CD4-positive, alpha-beta T cell treated with Interleukin-17A for 1 hour (primary cell): ENCODE measurements at regions not wholly inside any gene's neighbourhood (a gene's known extent, or its start where the extent isn't known, plus 50 kb on each side); places are given as distances from the start of the nearest gene placed in this dataset.

Source experiments
- DNase-seq: peaks from one replicate; pipeline ENCODE4 v3.0.0-alpha.2; 2020

DNA sequence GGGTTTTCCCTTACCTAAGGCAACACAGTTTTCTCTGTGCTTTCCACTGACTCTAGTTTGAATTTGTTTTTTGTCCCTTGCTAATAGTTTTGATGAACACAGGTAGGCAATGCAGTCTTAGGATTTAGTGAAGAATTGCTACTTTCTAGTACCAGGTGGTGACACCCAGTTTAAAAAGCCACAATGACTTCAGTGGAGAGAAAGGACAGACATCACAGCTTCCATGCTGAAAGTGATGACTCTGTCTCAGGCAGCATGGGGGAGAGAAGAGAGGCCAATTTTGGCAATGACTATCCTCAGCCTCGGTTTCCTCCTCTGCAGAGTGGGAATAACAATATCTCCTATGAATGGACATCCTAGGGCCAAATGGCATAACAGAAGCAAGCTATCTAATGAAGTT lies 118.8 kb downstream of the AXIN2 start:
- no peak for DNase-seq

DNA sequence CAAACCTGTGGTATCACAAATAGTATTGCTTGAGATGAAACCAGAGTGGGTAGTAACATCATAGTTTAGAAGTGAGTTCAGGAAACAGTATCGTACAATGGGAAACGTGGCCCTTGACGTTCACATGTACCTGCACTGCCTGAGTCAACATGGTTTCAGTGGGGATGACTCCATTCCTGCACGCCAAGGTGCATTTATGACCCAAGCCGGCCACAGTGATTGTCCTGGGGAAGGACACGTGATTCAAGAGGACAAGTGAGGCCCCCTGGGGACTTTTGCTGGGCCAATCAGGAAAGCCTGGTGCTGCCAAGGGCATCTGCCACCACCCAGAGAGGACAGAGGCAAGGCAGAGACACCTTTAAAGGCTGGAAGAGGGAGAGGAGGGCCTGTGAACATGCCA lies 119.2 kb downstream of the AXIN2 start:
- DNase-seq, result no peak

DNA sequence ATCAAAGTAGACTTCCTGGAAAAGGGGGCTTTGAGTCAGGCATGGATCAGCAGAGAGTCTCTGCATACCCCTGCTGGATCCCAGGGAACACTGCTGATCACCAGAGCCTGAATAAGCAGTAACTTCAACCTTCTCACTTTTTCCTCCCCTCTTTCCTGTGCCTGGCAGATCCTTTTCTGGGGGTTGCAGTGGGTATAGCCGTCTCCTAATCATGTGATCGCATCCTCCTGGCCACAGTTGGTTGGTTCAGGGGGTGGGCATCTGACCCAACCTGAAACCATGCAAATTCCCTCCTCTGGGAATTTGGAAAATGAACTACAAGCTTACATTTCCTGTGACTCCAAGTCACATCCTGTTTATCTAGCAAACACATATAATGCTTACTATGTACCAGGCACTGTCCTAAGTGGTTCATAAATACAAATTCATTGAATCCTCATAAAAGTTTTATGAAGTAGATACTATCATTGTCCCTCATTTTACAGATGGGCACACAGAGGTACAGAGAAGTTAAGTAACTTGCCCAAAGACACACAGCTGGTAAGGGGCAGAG lies 120.3 kb downstream of the AXIN2 start:
- DNase-seq, result no peak

DNA sequence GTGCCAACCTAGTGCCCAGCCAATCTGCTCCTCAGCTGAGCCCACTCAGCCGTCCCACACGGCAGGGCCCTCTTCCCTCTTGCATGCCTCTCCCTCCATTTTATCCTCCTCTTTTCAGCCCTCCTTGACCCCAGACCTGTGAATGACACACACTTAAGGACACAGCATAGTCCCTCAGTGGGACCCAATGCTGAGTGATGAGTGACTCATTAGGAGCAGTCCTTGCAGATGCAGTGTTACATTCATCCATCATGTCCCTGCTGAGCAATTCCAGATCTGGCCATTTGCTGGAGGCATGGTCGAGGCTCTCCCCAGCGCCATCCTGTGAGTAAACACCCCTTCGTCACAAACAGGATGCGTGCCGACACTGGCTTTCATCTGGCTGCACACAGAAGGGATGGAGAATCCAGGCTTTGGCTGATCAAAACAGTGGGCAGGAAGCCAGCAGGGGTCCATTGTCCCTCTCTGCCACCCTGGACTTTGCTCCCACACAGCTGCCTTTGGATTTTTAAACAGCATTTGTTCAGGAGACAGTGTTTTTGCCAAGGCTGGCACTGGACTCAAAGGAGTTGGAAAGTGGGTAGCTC lies 122.6 kb downstream of the AXIN2 start:
- no peak for DNase-seq

DNA sequence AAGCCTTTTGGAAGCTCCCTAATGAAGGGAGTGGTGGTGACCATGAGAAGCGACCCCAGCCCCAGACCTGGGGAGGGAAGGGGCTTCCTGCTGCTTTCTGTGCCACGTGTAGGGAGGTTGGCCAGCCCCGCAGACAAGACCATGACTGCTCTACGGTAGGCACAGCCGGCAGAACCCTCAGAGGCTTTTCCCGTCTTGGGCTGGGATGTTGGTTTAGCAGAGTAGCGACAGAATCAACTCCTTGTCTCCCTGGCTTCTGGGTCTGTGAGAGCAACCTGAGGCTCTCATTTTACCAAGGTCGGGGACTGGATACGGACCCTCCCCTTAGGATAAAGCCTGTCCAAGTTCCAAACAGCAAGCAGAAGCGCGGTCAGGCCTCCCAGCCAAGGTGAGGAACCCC lies 123.3 kb downstream of the AXIN2 start:
- DNase-seq, result no peak

DNA sequence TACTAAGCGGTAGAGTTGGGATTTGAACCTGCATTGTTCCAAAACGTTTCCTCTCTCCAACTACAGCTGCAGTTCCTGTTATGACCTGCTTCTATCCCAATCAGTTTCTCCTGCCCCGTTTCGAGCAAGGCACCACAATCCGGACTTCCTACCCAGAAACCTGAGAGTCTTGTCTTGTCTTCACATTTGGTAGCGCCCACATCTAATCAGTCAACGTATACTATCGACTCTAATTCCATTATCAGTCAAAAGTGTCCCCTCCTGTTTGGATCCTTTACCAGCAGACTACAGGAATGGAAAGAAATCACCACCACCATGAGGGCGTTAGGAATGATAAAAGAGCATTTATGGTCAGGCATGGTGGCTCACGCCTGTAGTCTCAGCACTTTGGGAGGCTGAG lies 124.6 kb downstream of the AXIN2 start:
- DNase-seq, result no peak

DNA sequence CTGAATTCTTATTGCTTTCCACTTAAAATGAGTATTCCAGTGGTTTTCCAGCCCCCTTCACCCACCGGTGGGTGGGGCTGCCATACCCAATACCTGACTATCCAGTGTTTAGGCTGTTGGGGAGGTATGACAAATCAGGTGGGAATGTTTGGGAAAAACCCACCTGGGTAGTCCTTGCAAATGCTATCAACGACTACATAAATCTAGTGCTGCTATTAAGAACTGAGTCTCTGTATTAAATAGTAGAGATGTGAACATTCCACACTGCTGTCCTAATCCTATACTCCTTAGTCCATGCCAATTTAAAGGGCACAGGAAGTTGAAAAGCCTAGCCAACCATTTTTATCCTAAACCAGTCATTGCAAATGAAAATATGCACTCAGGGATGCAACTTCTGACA lies 126.6 kb downstream of the AXIN2 start:
- DNase-seq, result no peak

DNA sequence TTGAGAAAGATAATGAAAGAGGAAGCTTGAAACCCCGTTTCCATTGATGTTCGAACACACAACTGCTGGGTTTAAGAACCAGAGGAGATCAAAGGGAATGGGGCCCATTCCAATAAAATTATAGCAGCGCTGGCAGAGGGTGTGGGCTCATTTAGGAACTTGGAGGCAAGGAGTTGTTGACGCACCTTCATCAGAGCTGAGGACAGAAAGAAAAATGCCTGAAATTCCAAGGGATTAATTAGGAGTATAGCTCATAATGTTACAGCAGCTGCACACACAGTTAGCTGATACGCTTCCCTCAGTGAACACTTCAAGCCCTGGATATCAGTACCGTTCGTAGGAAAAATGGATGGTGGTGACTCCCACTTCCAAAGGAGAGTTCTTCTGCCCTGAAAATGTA lies 127.2 kb downstream of the AXIN2 start:
- DNase-seq, result no peak

DNA sequence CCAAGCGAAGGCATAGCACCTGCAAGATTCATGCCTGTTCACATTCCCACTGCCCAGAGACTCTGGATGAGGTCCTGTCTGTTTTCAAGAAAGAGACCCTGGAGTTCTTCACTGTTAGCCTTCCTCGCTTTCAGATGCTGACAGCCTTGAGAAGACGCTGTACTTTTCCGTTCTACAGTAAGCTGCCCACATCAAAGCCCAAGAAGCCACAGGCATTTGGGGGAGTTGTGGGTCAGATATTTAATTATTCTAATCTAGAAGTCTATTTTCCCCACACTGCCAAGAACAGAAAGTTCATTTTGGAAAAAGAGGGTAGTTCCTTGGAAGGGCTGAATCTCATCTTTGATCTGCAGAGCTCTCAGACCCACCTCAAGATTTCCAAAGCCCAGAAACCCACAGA lies 127.9 kb downstream of the AXIN2 start:
- no peak for DNase-seq

DNA sequence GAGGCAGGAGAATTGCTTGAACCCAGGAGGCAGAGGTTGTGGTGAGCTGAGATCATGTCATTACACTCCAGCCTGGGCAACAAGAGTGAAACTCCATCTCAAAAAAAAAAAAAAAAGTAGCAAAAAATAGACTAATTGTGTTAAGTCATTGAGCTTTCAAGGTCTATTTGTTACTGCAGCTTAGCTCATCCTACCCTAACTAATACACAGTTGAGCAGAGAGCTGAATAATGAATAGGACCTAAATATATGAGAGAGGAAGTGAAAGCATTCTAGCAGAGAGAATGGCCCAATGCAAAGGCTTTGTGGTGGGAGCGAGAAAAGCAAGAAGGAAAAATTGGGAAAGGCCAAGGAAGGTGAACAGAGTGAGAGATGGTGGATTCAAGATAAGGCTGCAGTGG lies 128.3 kb downstream of the AXIN2 start:
- no peak for DNase-seq

DNA sequence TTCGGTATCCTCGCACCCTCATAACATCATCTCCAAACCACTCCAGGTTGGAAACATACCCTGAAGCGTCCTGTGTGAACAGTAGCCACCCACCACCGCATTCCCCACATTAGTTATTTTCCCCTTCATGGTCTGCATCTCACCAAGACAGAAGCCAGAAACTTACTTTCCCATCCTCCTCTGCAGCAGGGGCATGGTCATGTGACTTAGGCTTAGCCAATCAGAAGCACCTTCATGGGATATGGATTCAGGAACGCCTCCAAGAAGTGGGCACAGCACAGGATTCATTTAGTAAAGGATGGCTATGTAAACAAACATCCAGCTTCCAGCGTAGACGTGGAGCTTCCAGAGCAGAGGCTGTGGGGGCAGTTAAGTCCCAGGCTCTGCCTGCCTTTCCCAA lies 130.3 kb downstream of the AXIN2 start:
- no peak for DNase-seq

DNA sequence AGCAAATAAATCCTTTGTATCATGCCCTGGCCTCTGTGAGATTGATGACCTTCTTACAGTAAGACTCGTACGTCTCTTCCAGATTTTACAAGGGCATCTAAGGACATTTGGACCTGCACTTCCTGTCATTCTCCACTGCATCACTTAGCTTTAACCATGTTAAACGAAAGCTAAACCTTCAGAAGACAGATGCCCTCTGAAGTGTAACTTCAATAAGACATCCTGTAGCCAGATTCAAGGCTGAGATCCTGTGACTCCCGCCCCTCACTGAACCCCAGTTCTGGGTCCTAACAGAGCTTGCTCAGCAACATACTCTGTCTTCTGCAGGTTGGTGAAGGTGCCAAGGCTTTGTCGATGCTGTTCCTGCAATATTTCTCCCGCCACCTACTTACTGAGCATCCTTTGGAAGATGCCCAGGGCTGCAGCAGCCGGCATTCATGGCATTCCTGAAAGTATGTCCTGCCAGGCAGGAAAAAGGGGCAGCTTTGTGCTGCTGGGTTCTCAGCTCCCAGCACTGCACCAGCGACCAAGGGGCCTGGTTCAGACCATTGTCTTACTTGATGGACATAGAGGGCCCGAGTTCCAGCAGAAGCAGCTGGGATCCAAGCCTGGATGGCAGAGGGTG lies 131.1 kb downstream of the AXIN2 start:
- peak; percentile 1 for DNase-seq

DNA sequence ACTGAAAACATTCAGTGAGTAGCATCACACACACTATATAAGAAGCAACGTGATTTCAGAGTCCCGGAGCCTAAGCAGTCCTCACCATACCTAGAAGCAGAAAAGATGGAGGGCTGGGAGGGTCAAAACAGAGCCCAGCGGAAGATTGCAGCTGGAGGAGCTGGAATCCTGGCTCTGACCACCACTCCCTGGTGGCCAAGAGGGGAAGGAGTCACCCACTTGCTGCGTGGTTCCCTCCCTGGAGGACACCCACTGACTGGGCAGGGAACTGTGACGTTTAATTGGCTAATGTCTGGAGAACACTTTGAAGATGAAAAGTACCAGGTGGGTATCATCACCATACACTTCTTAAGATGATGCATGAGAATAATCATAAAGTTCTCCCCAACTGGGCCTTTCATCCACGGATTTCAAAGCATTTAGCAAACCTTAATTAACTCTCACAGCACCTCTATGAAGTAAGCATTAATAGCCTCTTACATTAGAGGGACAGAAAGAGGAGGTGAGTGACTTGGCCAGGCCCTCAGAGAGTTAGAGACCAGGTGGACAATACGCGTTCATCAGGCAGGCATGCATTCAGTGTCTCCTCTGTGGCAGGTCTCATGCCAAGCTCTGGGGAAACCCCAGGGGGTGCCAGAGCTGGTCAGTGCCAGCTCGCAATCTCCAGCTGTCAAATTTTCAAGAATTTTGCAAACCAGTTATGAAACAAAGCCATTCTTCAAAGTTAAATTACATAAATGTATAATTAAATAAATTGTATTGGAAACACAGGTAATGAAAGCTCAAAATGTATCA lies 137.9 kb downstream of the AXIN2 start:
- no peak for DNase-seq

DNA sequence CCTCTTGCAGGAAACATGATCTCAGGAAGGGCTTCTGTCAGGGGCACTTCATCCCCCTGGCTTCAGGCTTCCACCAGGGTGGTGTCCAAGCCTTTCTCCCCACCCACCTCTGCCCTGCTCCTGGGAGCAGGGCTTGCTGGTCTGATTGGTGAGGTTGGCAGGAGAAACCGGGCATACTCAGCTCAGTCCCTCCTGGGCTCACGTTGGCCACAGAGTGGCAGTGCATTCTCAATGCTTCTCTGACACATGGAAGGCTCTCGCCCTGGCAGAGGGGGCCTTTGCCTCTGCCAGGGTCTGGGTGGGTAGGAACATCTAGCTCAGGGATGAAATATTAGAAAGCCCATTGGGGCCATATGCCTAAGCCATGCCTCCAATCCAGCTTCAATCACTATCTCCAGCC lies 142.8 kb downstream of the AXIN2 start:
- DNase-seq, result peak; percentile 1

DNA sequence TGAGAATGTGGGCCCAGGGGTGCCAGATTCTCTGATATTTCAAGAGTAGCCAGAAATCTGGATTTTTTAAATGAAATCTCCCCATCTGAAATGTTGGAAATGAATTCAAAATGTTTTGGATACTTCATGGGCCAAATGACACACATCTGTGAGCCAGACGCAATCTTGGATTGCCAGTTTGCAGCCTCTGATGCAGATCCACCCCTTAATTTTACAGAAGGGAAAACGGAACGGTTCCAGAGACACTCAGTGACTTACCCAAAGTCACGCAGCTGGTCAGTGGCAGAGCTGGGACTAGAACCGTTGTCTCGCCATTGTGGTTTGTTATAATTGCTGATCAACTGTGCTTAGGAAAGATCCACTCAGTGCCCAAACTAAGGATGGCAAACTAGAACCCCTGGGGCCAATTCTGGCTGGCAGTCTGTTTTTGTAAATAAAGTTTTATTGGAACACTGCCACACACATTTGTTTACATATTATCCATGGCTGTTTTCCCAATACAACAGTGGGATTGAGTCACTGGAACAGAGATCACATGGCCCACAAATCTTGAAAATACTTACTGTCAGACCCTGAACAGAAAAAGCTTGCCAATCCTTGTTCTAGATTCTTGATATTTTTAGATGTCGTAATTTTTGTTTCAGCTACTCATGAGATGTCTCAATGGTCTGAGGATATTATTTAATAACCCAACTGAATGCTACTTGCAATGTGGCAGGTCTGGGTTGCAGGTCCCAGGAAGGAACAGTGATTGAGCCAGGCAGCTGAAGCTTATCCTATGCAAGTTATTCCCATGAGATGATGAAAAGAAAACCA lies 143.8 kb downstream of the AXIN2 start:
- no peak for DNase-seq

DNA sequence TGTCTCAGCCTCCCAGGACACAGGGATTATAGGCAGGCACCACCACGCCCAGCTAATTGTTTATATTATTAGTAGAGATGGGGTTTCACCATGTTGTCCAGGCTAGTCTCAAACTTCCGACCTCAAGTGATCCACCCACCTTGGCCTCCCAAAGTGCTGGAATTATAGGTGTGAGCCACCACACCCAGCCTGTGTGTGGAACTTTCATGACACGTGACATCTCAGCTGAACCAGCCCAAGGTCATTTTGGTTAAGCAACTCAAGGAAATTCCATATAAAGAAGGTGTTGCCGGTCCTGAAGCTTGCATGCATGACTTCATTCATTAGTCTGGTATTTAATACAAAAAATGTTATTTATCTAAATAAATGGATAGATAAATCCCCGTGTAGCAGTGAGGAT lies 145.5 kb downstream of the AXIN2 start:
- no peak for DNase-seq

DNA sequence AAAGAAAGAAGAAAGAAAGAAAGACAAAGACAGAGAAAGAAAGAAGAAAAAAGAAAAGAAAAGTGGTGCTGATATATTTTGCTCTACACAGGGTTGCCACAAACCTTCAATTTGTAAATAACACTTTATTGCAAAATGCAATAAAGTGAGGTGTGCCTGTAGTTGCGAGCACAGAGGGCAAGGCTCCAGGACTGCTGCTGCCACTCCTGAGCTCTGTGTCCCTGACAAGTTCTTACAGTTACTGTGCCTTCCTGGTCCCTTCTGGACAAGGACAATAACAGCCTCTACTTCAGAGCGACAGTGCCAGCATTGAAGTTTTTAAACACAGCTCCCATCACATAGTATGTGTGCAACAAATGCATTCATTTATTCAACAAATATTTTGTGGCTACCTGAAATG lies 148.1 kb downstream of the AXIN2 start:
- DNase-seq, result no peak

DNA sequence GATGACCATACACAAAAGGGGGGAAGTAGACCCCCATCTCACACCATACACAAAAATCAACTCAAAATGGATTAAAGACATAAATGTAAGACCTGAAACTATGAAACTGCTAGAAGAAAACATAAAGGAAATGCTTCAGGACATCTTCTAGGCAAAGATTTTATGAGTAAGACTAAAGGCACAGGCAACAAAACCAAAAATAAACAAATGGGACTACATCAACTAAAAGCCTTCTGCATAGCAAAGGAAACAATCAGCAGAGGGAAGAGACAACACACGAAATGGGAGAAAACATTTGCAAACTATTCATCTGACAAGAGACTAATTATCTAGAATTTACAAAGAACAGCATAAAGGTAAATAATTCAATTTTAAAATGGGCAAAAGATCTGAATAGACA lies 152.1 kb downstream of the AXIN2 start:
- DNase-seq, result no peak

DNA sequence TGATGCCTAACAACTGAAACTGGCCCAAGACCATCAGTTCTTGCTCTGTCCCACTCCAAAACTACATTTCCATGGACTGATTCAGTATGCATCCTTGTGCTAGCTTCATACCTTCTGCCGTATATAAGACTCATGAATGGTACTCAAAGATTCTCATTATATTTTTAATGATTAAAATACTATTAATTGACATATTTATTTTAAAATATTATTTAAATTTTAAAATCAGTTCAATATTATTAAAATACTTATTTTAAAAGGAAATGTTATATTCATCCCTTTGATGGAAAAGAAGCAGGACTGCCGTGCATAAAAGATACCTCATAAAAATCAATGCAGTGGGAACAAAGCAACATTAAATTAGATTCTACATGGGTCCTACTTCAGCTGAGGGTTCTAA lies 153.4 kb downstream of the AXIN2 start:
- DNase-seq, result no peak

DNA sequence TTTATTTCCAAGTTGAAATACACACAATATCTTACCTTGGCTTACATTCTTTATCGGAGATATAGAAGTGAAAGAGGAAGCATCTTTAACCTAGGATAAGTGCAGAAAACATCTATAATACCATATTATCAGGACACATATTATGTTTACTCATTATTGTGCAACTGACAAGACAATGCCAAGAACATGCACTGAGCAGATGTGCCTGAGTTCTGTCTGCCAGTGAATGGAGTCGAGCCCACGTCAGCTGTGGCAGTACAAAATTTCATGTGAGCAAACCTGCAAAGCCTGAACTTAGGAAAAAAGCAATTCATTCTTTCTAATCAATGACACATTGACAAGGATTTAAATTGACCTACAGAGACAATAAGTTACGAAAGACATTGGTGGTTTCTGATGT lies 154.4 kb downstream of the AXIN2 start:
- DNase-seq, result no peak

DNA sequence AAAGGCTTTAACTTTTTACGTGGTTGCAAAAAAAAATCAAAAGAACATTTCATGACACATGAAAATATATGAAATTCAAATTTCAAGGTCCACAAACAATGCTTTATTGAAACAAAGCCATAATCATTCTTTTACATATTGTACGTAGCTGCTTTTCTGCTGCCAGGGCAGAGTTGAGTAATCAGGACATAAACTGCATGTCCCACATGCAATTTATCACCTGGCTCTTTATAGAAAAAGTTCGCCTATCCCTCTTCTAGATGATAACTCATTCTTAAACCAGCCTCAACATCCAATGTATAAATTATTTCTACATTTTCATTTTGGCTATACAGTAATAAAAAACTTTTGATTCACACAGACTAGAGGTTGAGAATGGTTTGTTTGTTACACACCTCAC lies 154.9 kb downstream of the AXIN2 start:
- DNase-seq, result no peak

DNA sequence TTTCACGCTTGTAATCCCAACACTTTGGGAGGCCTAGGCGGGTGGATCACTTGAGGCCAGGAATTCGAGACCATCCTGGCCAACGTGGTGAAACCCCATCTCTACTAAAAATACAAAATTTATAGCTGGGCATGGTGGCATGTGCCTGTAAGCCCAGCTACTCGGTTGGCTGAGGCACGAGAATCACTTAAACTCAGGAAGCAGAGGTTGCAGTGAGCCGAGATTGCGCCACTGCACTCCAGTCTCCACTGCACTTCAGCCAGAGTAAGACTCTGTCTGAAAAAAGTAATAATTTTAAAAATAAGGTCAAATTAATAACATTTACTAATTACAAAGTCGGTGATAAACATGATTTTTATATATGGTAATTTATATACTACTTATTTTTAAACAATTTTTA lies 155.9 kb downstream of the AXIN2 start:
- DNase-seq, result no peak

DNA sequence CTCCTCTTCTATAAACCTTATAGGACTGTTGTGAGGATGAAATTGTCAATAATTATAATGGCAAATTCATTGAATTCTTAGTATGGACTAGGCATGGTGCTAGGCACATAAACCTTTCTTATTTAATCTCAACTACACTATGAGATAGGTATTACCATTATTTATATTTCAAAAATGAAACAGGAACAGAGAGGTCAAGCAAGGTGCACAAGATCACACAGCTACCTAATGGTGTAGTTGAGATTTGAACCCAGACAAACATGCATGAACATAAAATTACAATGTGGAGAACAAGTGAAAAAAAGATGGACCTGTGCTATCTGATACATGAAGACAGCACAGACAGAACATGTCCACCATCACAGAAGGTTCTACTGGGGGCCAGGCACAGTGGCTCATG lies 156.7 kb downstream of the AXIN2 start:
- no peak for DNase-seq
